ENCODE measurements at regions not wholly inside any gene's neighbourhood (a gene's known extent, or its start where the extent isn't known, plus 50 kb on each side); places are given as distances from the start of the nearest gene placed in this dataset.
A peak's percentile ranks its signal among the peaks of the same experiment; 100 is the strongest.

DNA sequence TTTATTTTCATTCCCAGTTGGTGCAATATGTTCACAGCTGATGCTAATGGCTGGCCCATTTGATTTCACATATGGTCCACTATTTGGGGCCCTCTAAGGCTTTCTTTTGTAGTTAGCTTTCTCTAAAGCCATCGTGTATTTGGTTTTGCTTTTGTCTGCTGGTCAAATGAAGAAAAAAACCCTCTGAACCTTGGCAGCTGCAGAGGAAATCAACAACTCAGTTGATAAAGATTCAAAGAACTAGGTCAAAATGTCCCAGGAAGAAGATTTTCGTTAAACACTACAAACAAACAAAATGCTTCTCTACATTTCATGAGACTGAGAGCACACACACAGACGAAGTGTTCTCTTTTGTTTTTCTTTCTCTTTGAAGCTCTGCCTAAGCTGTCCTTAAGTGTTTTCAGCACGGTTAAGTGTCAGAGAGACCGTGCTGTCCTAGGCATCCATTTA is 655.0 kb downstream of the RWDD3 start:
- Histone ChIP-seq H3K36me3 (ENCODE audit: control insufficient read depth in 4 of 4, insufficient read depth in 3 of 4, low read depth in 1 of 4, low read length in 3 of 4) (no peaks in the 10 kb centered on the region), H3K9me3 (ENCODE audit: control insufficient read depth in 4 of 4, low read length in 3 of 4) (no peaks in the 10 kb centered on the region), H3K27me3 (ENCODE audit: control insufficient read depth in 4 of 4, insufficient read depth in 4 of 4, low read length in 3 of 4) (peaks cover 0 to 3% (median 0%) of the 10 kb centered on the region in 4 donors), H3K4me1 (ENCODE audit: control insufficient read depth in 4 of 4, insufficient read depth in 4 of 4, low read length in 3 of 4) (peaks cover 0 to 4% (median 0%) of the 10 kb centered on the region in 4 donors), H3K4me3 (ENCODE audit: low read depth in 1 of 3, low read length in 3 of 3) (peak overlapping the region in 2 of 3 donors; percentile 20 to 33), H3K9ac (ENCODE audit: low read depth in 1 of 2, low read length in 2 of 2) (no peak overlapping the region), H3K27ac (ENCODE audit: low read depth in 1 of 2, low read length in 2 of 2) (no peak overlapping the region)
- no peak for DNase-seq (ENCODE audit: low spot score)
- 10% methylated on average over 5 of the region's 5 CpGs for WGBS
- TF ChIP-seq NR2F2 (IDR thresholded peaks at IDR 0.05) (no peak), YY1 (IDR thresholded peaks at IDR 0.05) (peak; percentile 24), FOXA2 (IDR thresholded peaks at IDR 0.05) (no peak), SP1 (IDR thresholded peaks at IDR 0.05) (no peak)

- Histone ChIP-seq H3K9me3 (ENCODE audit: control insufficient read depth in 4 of 4, low read length in 3 of 4) (no peaks in the 10 kb centered on the region), H3K4me3 (ENCODE audit: low read depth in 1 of 3, low read length in 3 of 3) (peak overlapping the region in 1 of 3 donors; percentile 20), H3K36me3 (ENCODE audit: control insufficient read depth in 4 of 4, insufficient read depth in 3 of 4, low read depth in 1 of 4, low read length in 3 of 4) (no peaks in the 10 kb centered on the region), H3K9ac (ENCODE audit: low read depth in 1 of 2, low read length in 2 of 2) (no peak overlapping the region), H3K4me1 (ENCODE audit: control insufficient read depth in 4 of 4, insufficient read depth in 4 of 4, low read length in 3 of 4) (peaks cover 0 to 4% (median 0%) of the 10 kb centered on the region in 4 donors), H3K27ac (ENCODE audit: low read depth in 1 of 2, low read length in 2 of 2) (no peak overlapping the region), H3K27me3 (ENCODE audit: control insufficient read depth in 4 of 4, insufficient read depth in 4 of 4, low read length in 3 of 4) (peaks cover 0 to 3% (median 0%) of the 10 kb centered on the region in 4 donors)
- DNase-seq (ENCODE audit: low spot score): no peak
- TF ChIP-seq SP1 (IDR thresholded peaks at IDR 0.05) (no peak), EGR1 (IDR thresholded peaks at IDR 0.05; ENCODE audit: low read depth in 2 of 2) (no peak), NR2F2 (IDR thresholded peaks at IDR 0.05) (no peak)
- 51% methylated on average over 3 of the region's 3 CpGs for WGBS
These were observed 655.4 kb downstream of the RWDD3 start for GRCh38 chr1:95889400-95889799.

DNA sequence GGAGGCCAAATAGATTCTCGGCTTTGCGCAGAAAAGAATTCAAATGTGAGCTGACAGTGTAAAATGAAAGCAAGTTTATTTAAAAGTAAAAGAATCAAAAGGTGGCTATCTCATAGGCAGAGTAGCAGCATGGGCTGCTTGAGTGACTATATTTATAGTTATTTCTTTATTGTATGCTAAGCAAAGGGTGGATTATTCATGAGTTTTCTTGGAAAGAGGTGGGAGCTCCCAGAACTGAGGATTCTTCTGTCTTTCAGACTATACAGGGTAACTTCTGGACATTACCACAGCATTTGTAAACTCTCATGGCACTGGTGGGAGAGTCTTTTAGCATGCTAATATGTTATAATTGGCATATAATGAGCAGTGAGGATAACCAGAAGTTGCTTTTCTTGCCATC is 659.9 kb downstream of the RWDD3 start:
- peaks cover 0 to 3% (median 0%) of the 10 kb centered on the region in 4 donors for H3K4me1 ChIP-seq (ENCODE audit: control insufficient read depth in 4 of 4, insufficient read depth in 4 of 4, low read length in 3 of 4)
- no peaks in the 10 kb centered on the region for H3K27me3 ChIP-seq (ENCODE audit: control insufficient read depth in 4 of 4, insufficient read depth in 4 of 4, low read length in 3 of 4)
- no peak overlapping the region for H3K9ac ChIP-seq (ENCODE audit: low read depth in 1 of 2, low read length in 2 of 2)
- TF ChIP-seq GABPA (IDR thresholded peaks at IDR 0.05 in 1 of 2, conservative IDR thresholded peaks at IDR 0.05 in 1 of 2) (no peak), NR2F2 (IDR thresholded peaks at IDR 0.05) (no peak), HNF4G (IDR thresholded peaks at IDR 0.05) (no peak), HNF4A (conservative IDR thresholded peaks at IDR 0.05) (no peak), ATF3 (IDR thresholded peaks at IDR 0.05) (no peak), TAF1 (conservative IDR thresholded peaks at IDR 0.05) (no peak), REST (IDR thresholded peaks at IDR 0.05) (no peak), CTCF (IDR thresholded peaks at IDR 0.05; ENCODE audit: low read depth, low read length, missing input control) (no peak), EGR1 (IDR thresholded peaks at IDR 0.05; ENCODE audit: low read depth in 2 of 2) (no peak), RAD21 (IDR thresholded peaks at IDR 0.05) (no peak)
- H3K4me3 ChIP-seq (ENCODE audit: low read depth in 1 of 3, low read length in 3 of 3): no peak overlapping the region
- no peaks in the 10 kb centered on the region for H3K9me3 ChIP-seq (ENCODE audit: control insufficient read depth in 4 of 4, low read length in 3 of 4)
- WGBS: 89% methylated on average over 2 of the region's 2 CpGs
- H3K36me3 ChIP-seq (ENCODE audit: control insufficient read depth in 4 of 4, insufficient read depth in 3 of 4, low read depth in 1 of 4, low read length in 3 of 4): no peaks in the 10 kb centered on the region
- no peak overlapping the region for H3K27ac ChIP-seq (ENCODE audit: low read depth in 1 of 2, low read length in 2 of 2)
- DNase-seq (ENCODE audit: low spot score): no peak

Measured in liver (tissue), 8 donors.